Body of pancreas (tissue), 4 donors: ENCODE measurements at regions not wholly inside any gene's neighbourhood (a gene's known extent, or its start where the extent isn't known, plus 50 kb on each side); places are given as distances from the start of the nearest gene placed in this dataset.

ENCODE experiments used
- CTCF ChIP-seq, 7 experiments: fragments of 450-650 bp in 4 of 7; fragments of 200-600 bp in 3 of 7; sonication (generic) in 3 of 7; IDR thresholded peaks; one replicate each; pipeline ENCODE4 v1.5.1; 2016 to 2019; ENCODE audit warnings: antibody characterized with exemption in 7 of 7
- POLR2A ChIP-seq, 3 donors: fragments of 450-650 bp; IDR thresholded peaks; one replicate each; pipeline ENCODE4 v1.6.1; 2016; ENCODE audit warnings: antibody characterized with exemption in 3 of 3, mild to moderate bottlenecking in 2 of 3

- no peak for TF ChIP-seq CTCF (IDR thresholded peaks at IDR 0.05)
- no peak for TF ChIP-seq POLR2A (IDR thresholded peaks at IDR 0.05)
Observed at GRCh38 chr6:94559829-94560537, 1017.4 kb upstream of the MANEA start.
